OCI-LY1 (cell line): ENCODE measurements at regions not wholly inside any gene's neighbourhood (a gene's known extent, or its start where the extent isn't known, plus 50 kb on each side); places are given as distances from the start of the nearest gene placed in this dataset.

Experiments
- EZH2 ChIP-seq: fragments of 200-600 bp; sonication (generic), shearing (Covaris generic); IDR thresholded peaks from 2 replicates; pipeline ENCODE4 v1.8.0; 2017; ENCODE audit warnings: borderline replicate concordance, mixed run types, mild to moderate bottlenecking, antibody characterized with exemption, low read length, moderate library complexity, mixed read lengths
- TF ChIP-seq, protein P1 (sequence below): fragments of 200-600 bp; sonication (generic), shearing (Covaris generic); IDR thresholded peaks from 2 replicates; pipeline ENCODE4 v1.5.1; 2017; ENCODE audit warnings: mild to moderate bottlenecking, antibody characterized with exemption, low read length, moderate library complexity, mixed read lengths

DNA sequence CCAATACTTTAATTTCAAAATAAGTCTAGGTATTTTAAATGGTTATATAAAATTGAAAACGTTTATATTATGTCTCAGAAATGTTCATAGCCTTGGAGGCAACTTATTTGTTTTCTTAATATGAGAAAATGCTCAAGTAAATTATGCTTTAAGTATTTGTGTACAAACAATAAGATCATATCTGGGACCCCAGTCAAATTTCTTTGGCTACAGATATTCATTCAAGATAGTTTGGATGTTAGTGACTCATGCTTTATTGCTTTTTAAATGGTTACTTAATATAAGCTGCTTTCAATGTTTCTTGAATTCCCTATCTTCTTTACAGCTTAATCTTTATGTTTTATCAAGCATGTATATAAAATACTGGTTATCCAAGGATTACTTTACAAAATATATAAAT, 291.3 kb downstream of the KCNC2 start:
- TF ChIP-seq EZH2 = no peak
- TF ChIP-seq, protein P1, sequence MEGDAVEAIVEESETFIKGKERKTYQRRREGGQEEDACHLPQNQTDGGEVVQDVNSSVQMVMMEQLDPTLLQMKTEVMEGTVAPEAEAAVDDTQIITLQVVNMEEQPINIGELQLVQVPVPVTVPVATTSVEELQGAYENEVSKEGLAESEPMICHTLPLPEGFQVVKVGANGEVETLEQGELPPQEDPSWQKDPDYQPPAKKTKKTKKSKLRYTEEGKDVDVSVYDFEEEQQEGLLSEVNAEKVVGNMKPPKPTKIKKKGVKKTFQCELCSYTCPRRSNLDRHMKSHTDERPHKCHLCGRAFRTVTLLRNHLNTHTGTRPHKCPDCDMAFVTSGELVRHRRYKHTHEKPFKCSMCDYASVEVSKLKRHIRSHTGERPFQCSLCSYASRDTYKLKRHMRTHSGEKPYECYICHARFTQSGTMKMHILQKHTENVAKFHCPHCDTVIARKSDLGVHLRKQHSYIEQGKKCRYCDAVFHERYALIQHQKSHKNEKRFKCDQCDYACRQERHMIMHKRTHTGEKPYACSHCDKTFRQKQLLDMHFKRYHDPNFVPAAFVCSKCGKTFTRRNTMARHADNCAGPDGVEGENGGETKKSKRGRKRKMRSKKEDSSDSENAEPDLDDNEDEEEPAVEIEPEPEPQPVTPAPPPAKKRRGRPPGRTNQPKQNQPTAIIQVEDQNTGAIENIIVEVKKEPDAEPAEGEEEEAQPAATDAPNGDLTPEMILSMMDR = no peak
